CD14-positive monocyte (primary cell): ENCODE measurements at regions not wholly inside any gene's neighbourhood (a gene's known extent, or its start where the extent isn't known, plus 50 kb on each side); places are given as distances from the start of the nearest gene placed in this dataset.

Source experiments
- DNase-seq, 3 donors: peaks; one replicate each; pipeline ENCODE4 v3.0.0-alpha.2; 2011 to 2022
- H2AFZ ChIP-seq: 2 replicates; pipeline ENCODE4 v1.6.0; 2012; ENCODE audit warnings: mild to moderate bottlenecking, low read depth, low read length, inconsistent platforms; ENCODE audit not compliant: insufficient read depth, poor library complexity, severe bottlenecking
- H3K27ac ChIP-seq, 2 donors: 1 replicate in 1 of 2; 2 replicates in 1 of 2; pipeline ENCODE4 v1.5.1; 2012 to 2013; ENCODE audit warnings: low read length in 2 of 2, control low read depth in 1 of 2, inconsistent platforms in 1 of 2, low read depth in 1 of 2, mild to moderate bottlenecking in 1 of 2
- H3K27me3 ChIP-seq, 2 donors: one replicate each; pipeline versions ENCODE4 v1.6.0 to v1.6.1; 2011 to 2013; ENCODE audit warnings: low read length in 2 of 2; ENCODE audit not compliant: control insufficient read depth in 2 of 2, insufficient read depth in 2 of 2
- H3K36me3 ChIP-seq, 2 donors: replicated peaks in 1 of 2; 1 replicate in 1 of 2; 2 replicates in 1 of 2; pipeline versions ENCODE4 v1.5.1 to v1.6.1; 2012 to 2013; ENCODE audit warnings: low read length in 2 of 2, control low read depth in 1 of 2, inconsistent platforms in 1 of 2, mild to moderate bottlenecking in 1 of 2; ENCODE audit not compliant: insufficient read depth in 2 of 2, control insufficient read depth in 1 of 2
- H3K4me1 ChIP-seq, 2 donors: 1 replicate in 1 of 2; 2 replicates in 1 of 2; pipeline versions ENCODE4 v1.5.1 to v1.6.1; 2012 to 2013; ENCODE audit warnings: low read length in 2 of 2, control low read depth in 1 of 2, inconsistent platforms in 1 of 2, mild to moderate bottlenecking in 1 of 2, moderate library complexity in 1 of 2; ENCODE audit not compliant: insufficient read depth in 2 of 2, control insufficient read depth in 1 of 2
- H3K4me2 ChIP-seq: replicated peaks from 2 replicates; pipeline ENCODE3; 2012; ENCODE audit warnings: low read length, moderate library complexity, mild to moderate bottlenecking; ENCODE audit not compliant: poor library complexity, severe bottlenecking; ENCODE audit errors: extremely low read depth
- H3K4me3 ChIP-seq, 3 experiments: fragments of 200-600 bp in 1 of 3; sonication (generic) in 1 of 3; replicated peaks in 1 of 3; 1 replicate in 2 of 3; 2 replicates in 1 of 3; pipeline ENCODE4 v1.5.1; 2011 to 2013; ENCODE audit warnings: low read length in 3 of 3, mild to moderate bottlenecking in 3 of 3, control low read depth in 2 of 3, low read depth in 2 of 3, inconsistent platforms in 1 of 3, moderate library complexity in 1 of 3
- H3K79me2 ChIP-seq: 2 replicates; pipeline ENCODE4 v1.6.0; 2012; ENCODE audit warnings: mild to moderate bottlenecking, control low read depth, inconsistent platforms, low read length, moderate library complexity; ENCODE audit not compliant: insufficient read depth
- H3K9ac ChIP-seq: 2 replicates; pipeline ENCODE4 v1.6.0; 2017; ENCODE audit warnings: low read length, mild to moderate bottlenecking; ENCODE audit not compliant: insufficient read depth, poor library complexity, severe bottlenecking
- H3K9me3 ChIP-seq, 2 donors: replicated peaks in 1 of 2; 1 replicate in 1 of 2; 2 replicates in 1 of 2; pipeline versions ENCODE4 v1.5.1 to v1.6.1; 2012 to 2013; ENCODE audit warnings: low read length in 2 of 2, control low read depth in 1 of 2; ENCODE audit not compliant: control insufficient read depth in 1 of 2, insufficient read depth in 1 of 2
- H4K20me1 ChIP-seq: 2 replicates; pipeline ENCODE4 v1.6.0; 2012; ENCODE audit warnings: mild to moderate bottlenecking, low read length, control low read depth, moderate library complexity; ENCODE audit not compliant: insufficient read depth
- H3K27ac Mint-ChIP-seq, 7 donors: one replicate each; pipeline ENCODE4 v1.8.0; 2020; ENCODE audit warnings: mild to moderate bottlenecking in 7 of 7, mixed read lengths in 7 of 7, moderate library complexity in 6 of 7, inconsistent platforms in 2 of 7
- H3K27me3 Mint-ChIP-seq, 3 donors: one replicate each; pipeline ENCODE4 v1.8.0; 2021 to 2022; ENCODE audit warnings: low read depth in 3 of 3, mild to moderate bottlenecking in 3 of 3, mixed read lengths in 3 of 3, moderate library complexity in 3 of 3, inconsistent platforms in 1 of 3
- H3K36me3 Mint-ChIP-seq, 2 donors: one replicate each; pipeline ENCODE4 v1.8.0; 2020; ENCODE audit warnings: mixed read lengths in 2 of 2, inconsistent platforms in 1 of 2, mild to moderate bottlenecking in 1 of 2
- H3K4me1 Mint-ChIP-seq: one replicate; pipeline ENCODE4 v1.8.0; 2020; ENCODE audit warnings: mild to moderate bottlenecking, mixed read lengths
- H3K4me3 Mint-ChIP-seq, 2 donors: one replicate each; pipeline ENCODE4 v1.8.0; 2020; ENCODE audit warnings: mild to moderate bottlenecking in 2 of 2, mixed read lengths in 2 of 2, moderate library complexity in 1 of 2
- H3K9me3 Mint-ChIP-seq, 7 donors: one replicate each; pipeline ENCODE4 v1.8.0; 2020 to 2022; ENCODE audit warnings: mixed read lengths in 7 of 7, mild to moderate bottlenecking in 6 of 7, moderate library complexity in 6 of 7, inconsistent platforms in 2 of 7
- CTCF ChIP-seq: fragments of 200-600 bp; IDR thresholded peaks from one replicate; pipeline ENCODE4 v1.8.0; 2022; ENCODE audit warnings: antibody characterized with exemption, mild to moderate bottlenecking
- WGBS: methylation state at CpG from one replicate; pipeline ENCODE4 v1.1.5; 2013; ENCODE audit warnings: missing lambda C conversion rate; ENCODE audit not compliant: insufficient coverage; 5-methylcytosine and 5-hydroxymethylcytosine counted together
- intact Hi-C, 2 donors: fragments of 100-400 bp; cut with micrococcal nuclease; formaldehyde crosslinking; loops; one replicate each; pipeline versions ENCODE4 v1.15.0 to v1.15.1; 2023

GRCh38 chr2:120879431-120880295 is 144.0 kb downstream of the GLI2 start:
- no peaks in the 10 kb centered on the region for H3K4me1 Mint-ChIP-seq
- no peaks in the 10 kb centered on the region for H3K27me3 ChIP-seq
- H3K4me3 ChIP-seq = no peak overlapping the region
- intact Hi-C loops = no loop called here
- H3K27me3 Mint-ChIP-seq = peaks cover 1 to 9% (median 6%) of the 10 kb centered on the region in 3 donors
- WGBS = 95% methylated on average over 14 of the region's 24 CpGs
- H3K36me3 Mint-ChIP-seq = no peaks in the 10 kb centered on the region
- DNase-seq = no peak
- H3K79me2 ChIP-seq = no peaks in the 10 kb centered on the region
- H3K27ac Mint-ChIP-seq = no peak overlapping the region
- H3K9ac ChIP-seq = no peak overlapping the region
- no peak for TF ChIP-seq CTCF
- no peak overlapping the region for H3K4me2 ChIP-seq
- no peaks in the 10 kb centered on the region for H4K20me1 ChIP-seq
- no peaks in the 10 kb centered on the region for H3K36me3 ChIP-seq
- no peaks in the 10 kb centered on the region for H3K9me3 ChIP-seq
- H3K27ac ChIP-seq = no peak overlapping the region
- H3K4me3 Mint-ChIP-seq = no peak overlapping the region
- no peak overlapping the region for H2AFZ ChIP-seq
- peaks cover 0 to 4% (median 0%) of the 10 kb centered on the region in 7 donors for H3K9me3 Mint-ChIP-seq
- no peaks in the 10 kb centered on the region for H3K4me1 ChIP-seq

- no peak overlapping the region for H3K4me3 ChIP-seq
- WGBS = 62% methylated on average over 7 of the region's 7 CpGs
- no peaks in the 10 kb centered on the region for H3K27me3 ChIP-seq
- Mint-ChIP-seq H3K36me3 (no peaks in the 10 kb centered on the region), H3K27me3 (peaks cover 1 to 11% (median 6%) of the 10 kb centered on the region in 3 donors), H3K4me1 (no peaks in the 10 kb centered on the region), H3K9me3 (peaks cover 0 to 4% (median 0%) of the 10 kb centered on the region in 7 donors), H3K4me3 (no peak overlapping the region), H3K27ac (peak overlapping the region in 1 of 7 donors; percentile 3)
- TF ChIP-seq CTCF = no peak
- no peaks in the 10 kb centered on the region for H3K36me3 ChIP-seq
- DNase-seq = no peak
- no peak overlapping the region for H3K4me2 ChIP-seq
- no peak overlapping the region for H3K27ac ChIP-seq
- H3K9me3 ChIP-seq = no peaks in the 10 kb centered on the region
- H3K4me1 ChIP-seq = no peaks in the 10 kb centered on the region
- no peak overlapping the region for H3K9ac ChIP-seq
- no peaks in the 10 kb centered on the region for H4K20me1 ChIP-seq
- intact Hi-C loops = no loop called here
- no peaks in the 10 kb centered on the region for H3K79me2 ChIP-seq
- no peak overlapping the region for H2AFZ ChIP-seq
These were observed 144.7 kb downstream of the GLI2 start for GRCh38 chr2:120880381-120880780.
